Fibroblast of gingiva (primary cell): ENCODE measurements at regions not wholly inside any gene's neighbourhood (a gene's known extent, or its start where the extent isn't known, plus 50 kb on each side); places are given as distances from the start of the nearest gene placed in this dataset.

ENCODE experiments used
- DNase-seq: peaks from one replicate; pipeline ENCODE4 v3.0.0-alpha.2; 2011; ENCODE audit warnings: low read depth

GRCh38 chr20:17017232-17017631 is 209.6 kb upstream of the PCSK2 start:
- DNase-seq = no peak

- DNase-seq = no peak
Measured at GRCh38 chr20:17021481-17021880, 205.4 kb upstream of the PCSK2 start.

- DNase-seq = no peak
Measured at GRCh38 chr20:17023036-17023435, 203.8 kb upstream of the PCSK2 start.

GRCh38 chr20:17023806-17024205 is 203.0 kb upstream of the PCSK2 start:
- no peak for DNase-seq

GRCh38 chr20:17024513-17025119 is 202.2 kb upstream of the PCSK2 start:
- DNase-seq = no peak

GRCh38 chr20:17026346-17026745 is 200.5 kb upstream of the PCSK2 start:
- no peak for DNase-seq

- DNase-seq = no peak
Measured at GRCh38 chr20:17029698-17030097, 197.1 kb upstream of the PCSK2 start.

GRCh38 chr20:17036541-17036940 is 190.3 kb upstream of the PCSK2 start:
- DNase-seq = no peak

GRCh38 chr20:17042122-17042521 is 184.7 kb upstream of the PCSK2 start:
- no peak for DNase-seq

GRCh38 chr20:17043323-17043722 is 183.5 kb upstream of the PCSK2 start:
- DNase-seq = no peak

GRCh38 chr20:17044891-17045290 is 181.9 kb upstream of the PCSK2 start:
- no peak for DNase-seq

- no peak for DNase-seq
Measured at GRCh38 chr20:17059465-17059864, 167.4 kb upstream of the PCSK2 start.

GRCh38 chr20:17061715-17062114 is 165.1 kb upstream of the PCSK2 start:
- no peak for DNase-seq

GRCh38 chr20:17062712-17063111 is 164.1 kb upstream of the PCSK2 start:
- DNase-seq = no peak

GRCh38 chr20:17066902-17067301 is 159.9 kb upstream of the PCSK2 start:
- DNase-seq = no peak

- no peak for DNase-seq
Measured at GRCh38 chr20:17068084-17068711, 158.6 kb upstream of the PCSK2 start.

GRCh38 chr20:17077030-17077429 is 149.8 kb upstream of the PCSK2 start:
- DNase-seq = no peak

- no peak for DNase-seq
Measured at GRCh38 chr20:17083738-17084137, 143.1 kb upstream of the PCSK2 start.

GRCh38 chr20:17084909-17085308 is 141.9 kb upstream of the PCSK2 start:
- DNase-seq = no peak

- no peak for DNase-seq
Measured at GRCh38 chr20:17093782-17094181, 133.1 kb upstream of the PCSK2 start.

GRCh38 chr20:17097603-17098002 is 129.2 kb upstream of the PCSK2 start:
- no peak for DNase-seq

GRCh38 chr20:17100506-17100905 is 126.3 kb upstream of the PCSK2 start:
- DNase-seq = no peak

GRCh38 chr20:17107127-17107526 is 119.7 kb upstream of the PCSK2 start:
- DNase-seq = no peak

GRCh38 chr20:17108896-17109295 is 117.9 kb upstream of the PCSK2 start:
- no peak for DNase-seq
